H1 (cell line): ENCODE measurements at regions not wholly inside any gene's neighbourhood (a gene's known extent, or its start where the extent isn't known, plus 50 kb on each side); places are given as distances from the start of the nearest gene placed in this dataset.
"Not testable (repeated sequence)": the region's sequence is repeated elsewhere in the genome, so short reads cannot be mapped to it uniquely, and the experiment has no call there.

ENCODE experiments used
- CTCF ChIA-PET: fragments of 300-600 bp; sonication (Branson Sonifier 250); formaldehyde crosslinking; loops from one replicate; lab custom pipeline; 2021; ENCODE audit not compliant: partially characterized antibody; lab: Charles Lee
- POLR2A ChIA-PET: fragments of 300-600 bp; sonication (Branson Sonifier 250); formaldehyde crosslinking; loops from one replicate; lab custom pipeline; 2021; ENCODE audit warnings: inconsistent platforms; ENCODE audit not compliant: partially characterized antibody; lab: Charles Lee
- DNase-seq, 2 experiments: peaks; one replicate each; pipeline versions ENCODE4 v3.0.0 to v3.0.0-alpha.2; 2010 to 2022; ENCODE audit warnings: low spot score in 2 of 2, low read depth in 1 of 2, mixed read lengths in 1 of 2
- FAIRE-seq: peaks from 2 replicates; lab custom pipeline; 2011; peaks lifted over from hg19 to GRCh38; lab: Jason Lieb, UNC
- H2AFZ ChIP-seq: 2 replicates; pipeline ENCODE4 v1.8.1; 2012; ENCODE audit warnings: low read length, inconsistent platforms
- H2AK5ac ChIP-seq: 2 replicates; pipeline ENCODE4 v1.6.1; 2013; ENCODE audit warnings: low read depth, low read length
- H2BK120ac ChIP-seq: replicated peaks from 2 replicates; pipeline ENCODE3; 2013; ENCODE audit warnings: low read depth, low read length, inconsistent platforms
- H2BK12ac ChIP-seq: 2 replicates; pipeline ENCODE4 v1.6.1; 2013; ENCODE audit warnings: low read depth, low read length
- H2BK15ac ChIP-seq: 2 replicates; pipeline ENCODE4 v1.6.1; 2013; ENCODE audit warnings: low read length
- H2BK20ac ChIP-seq: 2 replicates; pipeline ENCODE4 v1.6.1; 2013; ENCODE audit warnings: low read length
- H2BK5ac ChIP-seq: 2 replicates; pipeline ENCODE4 v1.6.1; 2013; ENCODE audit warnings: low read depth, low read length
- H3K14ac ChIP-seq: 2 replicates; pipeline ENCODE4 v1.6.1; 2013; ENCODE audit warnings: inconsistent platforms; ENCODE audit not compliant: insufficient read length
- H3K18ac ChIP-seq: 2 replicates; pipeline ENCODE4 v1.6.1; 2013; ENCODE audit warnings: low read length; ENCODE audit errors: extremely low read depth
- H3K23ac ChIP-seq: 2 replicates; pipeline ENCODE4 v1.6.1; 2013; ENCODE audit warnings: inconsistent platforms; ENCODE audit not compliant: insufficient read length
- H3K23me2 ChIP-seq: 2 replicates; pipeline ENCODE4 v1.6.1; 2013; ENCODE audit warnings: low read depth, low read length
- H3K27ac ChIP-seq: 2 replicates; pipeline ENCODE4 v1.6.1; 2011; ENCODE audit warnings: low read depth, low read length, inconsistent platforms
- H3K27me3 ChIP-seq, 4 experiments: replicated peaks in 1 of 4; 1 replicate in 1 of 4; 2 replicates in 3 of 4; pipeline versions ENCODE4 v1.6.1 to v1.8.1; 2011 to 2013; ENCODE audit warnings: low read length in 3 of 4, mild to moderate bottlenecking in 3 of 4, inconsistent platforms in 2 of 4, mixed read lengths in 2 of 4, moderate library complexity in 1 of 4; ENCODE audit not compliant: control insufficient read depth in 3 of 4, insufficient read depth in 3 of 4; ENCODE audit errors: extremely low read depth in 1 of 4
- H3K36me3 ChIP-seq, 4 experiments: 2 replicates each; pipeline versions ENCODE4 v1.6.1 to v1.8.1; 2011 to 2013; ENCODE audit warnings: mild to moderate bottlenecking in 4 of 4, low read length in 3 of 4, moderate library complexity in 2 of 4, control low read depth in 1 of 4, inconsistent platforms in 1 of 4; ENCODE audit not compliant: insufficient read depth in 4 of 4, control insufficient read depth in 2 of 4
- H3K4ac ChIP-seq: replicated peaks from 2 replicates; pipeline ENCODE3; 2013; ENCODE audit warnings: low read length, low read depth, mixed read lengths, inconsistent platforms; ENCODE audit not compliant: insufficient read length
- H3K4me1 ChIP-seq, 4 experiments: replicated peaks in 1 of 4; 1 replicate in 1 of 4; 2 replicates in 3 of 4; pipeline versions ENCODE4 v1.6.1 to v1.8.1; 2011 to 2013; ENCODE audit warnings: low read length in 3 of 4, inconsistent platforms in 2 of 4, mixed read lengths in 1 of 4; ENCODE audit not compliant: insufficient read depth in 4 of 4, control insufficient read depth in 3 of 4
- H3K4me2 ChIP-seq, 2 experiments: 2 replicates each; pipeline versions ENCODE4 v1.6.1 to v1.8.1; 2011 to 2013; ENCODE audit warnings: low read depth in 2 of 2, low read length in 2 of 2, control low read depth in 1 of 2, inconsistent platforms in 1 of 2, mild to moderate bottlenecking in 1 of 2; ENCODE audit not compliant: insufficient read depth in 1 of 2
- H3K4me3 ChIP-seq, 4 experiments: fragments of 200-600, 300-600 bp in 1 of 4; sonication (generic), shearing (Covaris generic), sonication (Bioruptor Twin) in 1 of 4; 2 replicates each; pipeline versions ENCODE4 v1.5.1 to v1.8.1; 2011 to 2016; ENCODE audit warnings: low read length in 4 of 4, low read depth in 3 of 4, control low read depth in 2 of 4, inconsistent platforms in 2 of 4, mild to moderate bottlenecking in 2 of 4, mixed read lengths in 1 of 4, moderate library complexity in 1 of 4; ENCODE audit not compliant: insufficient read depth in 2 of 4; ENCODE audit errors: extremely low read depth in 1 of 4
- H3K56ac ChIP-seq: replicated peaks from 2 replicates; pipeline ENCODE3; 2013; ENCODE audit warnings: low read depth, mild to moderate bottlenecking, mixed read lengths, low read length, inconsistent platforms; ENCODE audit not compliant: insufficient read length
- H3K79me1 ChIP-seq: 2 replicates; pipeline ENCODE4 v1.6.1; 2013; ENCODE audit warnings: low read depth, low read length, control low read depth
- H3K79me2 ChIP-seq, 2 experiments: 2 replicates each; pipeline versions ENCODE4 v1.6.1 to v1.8.1; 2012 to 2013; ENCODE audit warnings: low read length in 2 of 2, mild to moderate bottlenecking in 2 of 2, inconsistent platforms in 1 of 2; ENCODE audit not compliant: insufficient read depth in 2 of 2, control insufficient read depth in 1 of 2
- H3K9ac ChIP-seq, 4 experiments: replicated peaks in 1 of 4; 1 replicate in 1 of 4; 2 replicates in 3 of 4; pipeline versions ENCODE4 v1.6.1 to v1.8.1; 2011 to 2013; ENCODE audit warnings: low read depth in 3 of 4, low read length in 3 of 4, control low read depth in 2 of 4, mild to moderate bottlenecking in 2 of 4, moderate library complexity in 2 of 4, inconsistent platforms in 1 of 4; ENCODE audit errors: extremely low read depth in 1 of 4
- H3K9me3 ChIP-seq, 2 experiments: 2 replicates each; pipeline versions ENCODE4 v1.6.1 to v1.8.1; 2012 to 2013; ENCODE audit warnings: mild to moderate bottlenecking in 2 of 2, moderate library complexity in 2 of 2, control low read depth in 1 of 2, inconsistent platforms in 1 of 2, low read depth in 1 of 2, low read length in 1 of 2, mixed read lengths in 1 of 2; ENCODE audit not compliant: insufficient read depth in 2 of 2
- H4K20me1 ChIP-seq, 2 experiments: replicated peaks in 1 of 2; 2 replicates each; pipeline versions ENCODE3 to v1.8.1; 2011 to 2013; ENCODE audit warnings: inconsistent platforms in 2 of 2, low read length in 2 of 2, mild to moderate bottlenecking in 1 of 2; ENCODE audit not compliant: insufficient read depth in 2 of 2, control insufficient read depth in 1 of 2
- H4K5ac ChIP-seq: 2 replicates; pipeline ENCODE4 v1.6.1; 2013; ENCODE audit warnings: low read length, low read depth, mixed read lengths, inconsistent platforms; ENCODE audit not compliant: insufficient read length
- H4K8ac ChIP-seq: 2 replicates; pipeline ENCODE4 v1.8.0; 2013; ENCODE audit warnings: mild to moderate bottlenecking, moderate library complexity, low read length, inconsistent platforms; ENCODE audit not compliant: insufficient read depth; ENCODE audit errors: extremely low read depth
- H4K91ac ChIP-seq: replicated peaks from 2 replicates; pipeline ENCODE3; 2013; ENCODE audit warnings: low read length, mixed read lengths, inconsistent platforms; ENCODE audit not compliant: insufficient read length
- BCL11A ChIP-seq, 2 experiments: IDR thresholded peaks; one replicate each; pipeline ENCODE4 v1.6.1; 2011; ENCODE audit warnings: low read depth in 2 of 2, low read length in 2 of 2, mild to moderate bottlenecking in 2 of 2
- RBBP5 ChIP-seq: IDR thresholded peaks from 2 replicates; pipeline ENCODE4 v1.7.1; 2012; ENCODE audit warnings: low read depth, mild to moderate bottlenecking, inconsistent platforms, low read length, moderate library complexity, borderline replicate concordance
- WGBS, 2 experiments: shearing (Covaris generic) in 1 of 2; methylation state at CpG; one replicate each; pipeline versions ENCODE4 v1.1.6 to v1.1.7; 2013 to 2015; ENCODE audit warnings: low lambda C conversion rate in 2 of 2, mixed read lengths in 2 of 2, inconsistent platforms in 1 of 2, low coverage in 1 of 2, missing lambda C conversion rate in 1 of 2; ENCODE audit not compliant: insufficient replicate concordance in 2 of 2, insufficient coverage in 1 of 2, insufficient read length in 1 of 2; ENCODE audit errors: extremely low coverage in 1 of 2, missing lambda C conversion rate in 1 of 2; 5-methylcytosine and 5-hydroxymethylcytosine counted together
- TF ChIP-seq, protein P1 (sequence below): IDR thresholded peaks from 2 replicates; pipeline ENCODE4 v1.6.1; 2011; ENCODE audit warnings: low read depth, mild to moderate bottlenecking, low read length; ENCODE audit not compliant: insufficient read depth

DNA sequence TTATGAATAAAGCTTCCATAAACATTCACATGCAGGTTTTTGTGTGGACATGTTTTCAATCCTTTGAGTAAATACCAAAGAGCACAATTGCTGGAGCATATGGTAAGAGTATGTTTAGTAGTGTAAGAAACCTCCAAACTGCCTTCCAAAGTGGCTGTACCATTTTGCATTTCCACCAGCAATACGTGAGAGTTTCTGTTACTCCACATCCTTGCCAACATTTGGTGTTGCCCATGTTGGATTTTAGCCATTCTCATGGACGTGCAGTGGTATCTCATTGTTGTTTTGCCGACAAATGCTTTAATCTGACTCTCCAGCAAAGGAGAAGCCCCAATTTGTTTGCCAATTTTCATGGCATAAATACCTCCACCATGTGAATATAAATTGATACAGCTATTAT is 103.9 kb upstream of the TMEM45B start (continued):
- no peak for TF ChIP-seq BCL11A (IDR thresholded peaks at IDR 0.05; ENCODE audit: low read depth in 2 of 2, low read length in 2 of 2)
- no peak for TF ChIP-seq RBBP5
- TF ChIP-seq, protein P1, sequence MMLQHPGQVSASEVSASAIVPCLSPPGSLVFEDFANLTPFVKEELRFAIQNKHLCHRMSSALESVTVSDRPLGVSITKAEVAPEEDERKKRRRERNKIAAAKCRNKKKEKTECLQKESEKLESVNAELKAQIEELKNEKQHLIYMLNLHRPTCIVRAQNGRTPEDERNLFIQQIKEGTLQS: no peak

DNA sequence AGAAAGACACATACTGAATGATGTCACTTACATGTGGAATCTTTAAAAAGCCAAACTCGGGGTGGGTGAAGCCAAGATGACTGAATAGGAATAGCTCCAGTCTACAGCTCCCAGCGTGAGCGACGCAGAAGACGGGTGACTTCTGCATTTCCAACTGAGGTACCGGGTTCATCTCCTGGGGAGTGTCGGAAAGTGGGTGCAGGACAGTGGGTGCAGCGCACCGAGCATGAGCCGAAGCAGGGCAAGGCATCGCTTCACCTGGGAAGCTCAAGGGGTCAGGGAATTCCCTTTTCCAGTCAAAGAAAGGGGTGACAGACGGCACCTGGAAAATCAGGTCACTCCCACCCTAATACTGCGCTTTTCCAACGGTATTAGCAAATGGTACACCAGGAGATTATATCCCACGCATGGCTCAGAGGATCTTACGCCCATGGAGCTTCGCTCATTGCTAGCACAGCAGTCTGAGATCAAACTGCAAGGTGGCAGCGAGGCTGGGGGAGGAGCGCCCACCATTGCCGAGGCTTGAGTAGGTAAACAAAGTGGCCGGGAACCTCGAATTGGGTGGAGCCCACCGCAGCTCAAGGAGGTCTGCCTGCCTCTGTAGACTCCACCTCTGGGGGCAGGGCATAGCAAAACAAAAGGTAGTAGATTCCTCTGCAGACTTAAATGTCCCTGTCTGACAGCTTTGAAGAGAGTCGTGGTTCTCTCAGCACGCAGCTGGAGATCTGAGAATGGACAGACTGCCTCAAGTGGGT is 103.0 kb upstream of the TMEM45B start:
- H3K4me3 ChIP-seq, H3K79me2 ChIP-seq, H3K18ac ChIP-seq, POLR2A ChIA-PET, H3K9me3 ChIP-seq, H3K27me3 ChIP-seq, H2AFZ ChIP-seq, DNase-seq, H2BK15ac ChIP-seq, H2BK120ac ChIP-seq, H4K5ac ChIP-seq, H2AK5ac ChIP-seq, H3K4me2 ChIP-seq, FAIRE-seq, H3K56ac ChIP-seq, H3K4me1 ChIP-seq, H3K79me1 ChIP-seq, H4K20me1 ChIP-seq, H2BK5ac ChIP-seq, H3K4ac ChIP-seq, H4K8ac ChIP-seq, H2BK20ac ChIP-seq, H3K36me3 ChIP-seq, H3K23ac ChIP-seq, H4K91ac ChIP-seq, H3K23me2 ChIP-seq, H3K14ac ChIP-seq, H3K9ac ChIP-seq, H2BK12ac ChIP-seq, H3K27ac ChIP-seq: not testable (repeated sequence)
- CTCF ChIA-PET: interaction anchor here (1.9 to 2.3 kb wide), 3 partner anchors 18 to 349 kb away, joined by 8 to 9 read pairs (median 9); no protein-coding TSS in a partner anchor
- 95% methylated on average over 25 of the region's 25 CpGs; no CpG with 5 or more reads in 1 of the 2 experiments for WGBS, 2 experiments
